Uterus (tissue), 3 donors: ENCODE measurements at regions not wholly inside any gene's neighbourhood (a gene's known extent, or its start where the extent isn't known, plus 50 kb on each side); places are given as distances from the start of the nearest gene placed in this dataset.

Experiments used
- DNase-seq, 2 donors: peaks; one replicate each; pipeline ENCODE4 v3.0.0-alpha.2; 2019 to 2020
- H3K27ac ChIP-seq, 2 donors: fragments of 200-600 bp; sonication (generic); 1 replicate in 1 of 2; 2 replicates in 1 of 2; pipeline ENCODE4 v1.5.1; 2016 to 2018
- H3K27me3 ChIP-seq, 2 donors: fragments of 200-600 bp; sonication (generic); one replicate each; pipeline ENCODE4 v1.5.1; 2018 to 2019; ENCODE audit warnings: control low read depth in 1 of 2
- H3K36me3 ChIP-seq, 2 donors: fragments of 200-600 bp; sonication (generic); one replicate each; pipeline ENCODE4 v1.5.1; 2019; ENCODE audit warnings: control low read depth in 1 of 2
- H3K4me1 ChIP-seq, 2 donors: fragments of 200-600 bp; sonication (generic); one replicate each; pipeline ENCODE4 v1.5.1; 2018 to 2019; ENCODE audit warnings: control low read depth in 1 of 2
- H3K4me3 ChIP-seq, 2 donors: fragments of 200-600 bp; sonication (generic); 1 replicate in 1 of 2; 2 replicates in 1 of 2; pipeline ENCODE4 v1.5.1; 2018 to 2019; ENCODE audit warnings: mild to moderate bottlenecking in 1 of 2
- H3K9me3 ChIP-seq, 2 donors: fragments of 200-600 bp; sonication (generic); one replicate each; pipeline ENCODE4 v1.5.1; 2019; ENCODE audit warnings: control low read depth in 1 of 2
- CTCF ChIP-seq, 4 experiments: fragments of 200-600 bp in 2 of 4; fragments of 450-650 bp in 2 of 4; sonication (generic) in 2 of 4; IDR thresholded peaks; one replicate each; pipeline ENCODE4 v1.5.1; 2016 to 2019; ENCODE audit warnings: antibody characterized with exemption in 4 of 4, mild to moderate bottlenecking in 2 of 4, moderate library complexity in 1 of 4
- POLR2A ChIP-seq, 2 donors: fragments of 450-650 bp; IDR thresholded peaks; one replicate each; pipeline ENCODE4 v1.6.1; 2016; ENCODE audit warnings: antibody characterized with exemption in 2 of 2, mild to moderate bottlenecking in 1 of 2, moderate library complexity in 1 of 2
- intact Hi-C: fragments of 100-400 bp; cut with DNase I; formaldehyde crosslinking; loops from one replicate; pipeline ENCODE4 v1.15.1; 2023; ENCODE audit warnings: low total_unique reads
- donor health status: DM: yes; HTN: yes; CAD: no.

DNA sequence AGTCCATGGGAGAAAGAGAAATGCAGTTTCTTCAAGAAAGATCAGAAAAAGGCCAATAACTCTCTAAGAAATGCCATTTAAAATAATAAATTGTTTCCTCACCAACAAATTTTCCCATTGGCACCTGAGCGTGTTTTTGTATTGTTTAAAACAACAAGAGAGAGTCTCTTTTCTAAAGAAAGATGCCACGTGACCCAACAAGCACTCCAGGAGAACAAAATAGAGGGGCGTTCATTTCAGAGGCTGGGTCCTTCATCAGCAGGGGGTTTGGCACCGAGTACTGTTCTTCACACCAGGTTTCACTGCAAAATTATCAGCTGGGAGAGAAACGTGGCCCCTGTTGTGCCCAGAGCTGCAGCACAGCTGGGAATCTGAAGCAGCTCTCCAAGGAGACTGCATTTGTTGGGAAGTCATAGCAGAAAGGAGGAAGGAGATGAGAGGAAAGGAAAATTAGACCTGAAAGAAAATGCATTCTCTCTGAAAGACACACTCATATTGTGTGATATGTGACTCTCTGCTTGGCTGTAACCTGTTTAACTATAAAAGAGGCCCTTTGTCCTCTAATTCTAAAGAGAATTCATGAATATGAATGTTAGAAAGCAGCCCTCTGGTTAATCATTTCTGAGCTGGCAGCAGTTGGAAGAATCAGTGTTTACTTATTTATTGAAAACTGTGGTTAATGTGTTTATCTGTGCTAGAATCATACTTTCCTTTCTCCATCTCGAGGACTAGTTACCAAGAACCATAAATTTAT lies 205.3 kb upstream of the CDH20 start:
- H3K27me3 ChIP-seq, result no peaks in the 10 kb centered on the region
- no peaks in the 10 kb centered on the region for H3K9me3 ChIP-seq
- TF ChIP-seq POLR2A (IDR thresholded peaks at IDR 0.05), result no peak
- no peak for TF ChIP-seq CTCF (IDR thresholded peaks at IDR 0.05)
- H3K4me3 ChIP-seq, result no peak overlapping the region
- H3K36me3 ChIP-seq, result no peaks in the 10 kb centered on the region
- no peak for DNase-seq
- intact Hi-C loops, result no loop called here
- H3K27ac ChIP-seq, result no peak overlapping the region
- H3K4me1 ChIP-seq, result no peaks in the 10 kb centered on the region

DNA sequence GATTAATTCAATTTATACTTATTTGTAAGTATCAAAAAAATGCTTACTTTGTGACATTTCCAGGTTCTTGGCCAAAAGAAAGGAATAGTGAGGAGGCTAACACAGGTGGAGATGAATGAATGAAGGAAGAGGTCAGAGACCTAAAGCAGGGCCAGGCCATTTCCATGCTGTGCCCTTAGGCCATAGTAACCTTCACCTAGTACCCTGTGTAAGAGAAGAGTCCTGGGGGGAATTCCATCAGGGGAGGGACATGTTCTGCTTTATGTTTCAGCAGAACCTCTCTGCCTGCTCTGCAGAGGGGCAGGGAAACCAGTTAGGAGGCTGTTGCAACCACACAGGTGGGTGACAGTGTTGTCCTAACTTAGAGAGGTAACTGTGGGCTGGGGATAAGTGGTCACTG lies 204.2 kb upstream of the CDH20 start:
- TF ChIP-seq POLR2A (IDR thresholded peaks at IDR 0.05), result no peak
- no peak for TF ChIP-seq CTCF (IDR thresholded peaks at IDR 0.05)
- Histone ChIP-seq H3K4me3 (no peak overlapping the region), H3K36me3 (no peaks in the 10 kb centered on the region), H3K9me3 (no peaks in the 10 kb centered on the region), H3K4me1 (no peaks in the 10 kb centered on the region), H3K27ac (no peak overlapping the region), H3K27me3 (no peaks in the 10 kb centered on the region)
- intact Hi-C loops, result no loop called here
- DNase-seq, result no peak

DNA sequence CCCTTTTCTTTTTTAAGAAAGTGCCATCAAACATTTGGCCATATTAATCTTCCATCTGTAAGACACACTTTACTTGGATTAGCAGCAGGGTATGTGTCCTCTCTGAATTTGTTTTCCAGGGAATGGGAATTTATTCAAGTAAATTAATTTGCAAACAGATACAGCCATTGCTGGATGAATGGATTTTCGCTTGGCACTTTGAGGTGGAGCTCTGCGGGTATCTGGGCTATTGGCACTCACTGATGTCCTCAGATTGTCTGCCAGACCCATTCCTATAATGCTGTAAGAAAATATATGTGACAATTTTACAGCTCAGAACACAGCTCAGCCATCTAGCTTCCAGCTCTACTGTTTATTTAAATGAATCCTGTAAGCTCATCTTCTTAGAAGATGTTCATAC lies 201.2 kb upstream of the CDH20 start:
- Histone ChIP-seq H3K27ac (no peak overlapping the region), H3K4me1 (no peaks in the 10 kb centered on the region), H3K36me3 (no peaks in the 10 kb centered on the region), H3K4me3 (no peak overlapping the region), H3K27me3 (no peaks in the 10 kb centered on the region), H3K9me3 (no peaks in the 10 kb centered on the region)
- DNase-seq, result no peak
- intact Hi-C loops, result no loop called here
- TF ChIP-seq POLR2A (IDR thresholded peaks at IDR 0.05) (no peak), CTCF (IDR thresholded peaks at IDR 0.05) (no peak)

GRCh38 chr18:61133783-61134182 lies 199.4 kb upstream of the CDH20 start:
- intact Hi-C loops, result no loop called here
- Histone ChIP-seq H3K27me3 (no peaks in the 10 kb centered on the region), H3K4me3 (no peak overlapping the region), H3K27ac (no peak overlapping the region), H3K4me1 (no peaks in the 10 kb centered on the region), H3K9me3 (no peaks in the 10 kb centered on the region), H3K36me3 (no peaks in the 10 kb centered on the region)
- no peak for DNase-seq
- TF ChIP-seq CTCF (IDR thresholded peaks at IDR 0.05) (no peak), POLR2A (IDR thresholded peaks at IDR 0.05) (no peak)

- no peak overlapping the region for H3K4me3 ChIP-seq
- H3K9me3 ChIP-seq, result no peaks in the 10 kb centered on the region
- H3K27ac ChIP-seq, result no peak overlapping the region
- no peaks in the 10 kb centered on the region for H3K27me3 ChIP-seq
- no peaks in the 10 kb centered on the region for H3K4me1 ChIP-seq
- DNase-seq, result no peak
- H3K36me3 ChIP-seq, result no peaks in the 10 kb centered on the region
- intact Hi-C loops, result no loop called here
- TF ChIP-seq POLR2A (IDR thresholded peaks at IDR 0.05), result no peak
- TF ChIP-seq CTCF (IDR thresholded peaks at IDR 0.05), result no peak
These were observed 196.4 kb upstream of the CDH20 start for GRCh38 chr18:61136711-61137251.
